COLO668 (cell line): ENCODE measurements at regions not wholly inside any gene's neighbourhood (a gene's known extent, or its start where the extent isn't known, plus 50 kb on each side); places are given as distances from the start of the nearest gene placed in this dataset.

Experiments
- DNase-seq: peaks from one replicate; lab custom pipeline; 2025; ENCODE audit not compliant: unreplicated experiment; lab: John Stamatoyannopoulos, UW

- no peak for DNase-seq
Measured at GRCh38 chr16:9185381-9185780, 93.9 kb downstream of the HAPSTR1 start.

DNA sequence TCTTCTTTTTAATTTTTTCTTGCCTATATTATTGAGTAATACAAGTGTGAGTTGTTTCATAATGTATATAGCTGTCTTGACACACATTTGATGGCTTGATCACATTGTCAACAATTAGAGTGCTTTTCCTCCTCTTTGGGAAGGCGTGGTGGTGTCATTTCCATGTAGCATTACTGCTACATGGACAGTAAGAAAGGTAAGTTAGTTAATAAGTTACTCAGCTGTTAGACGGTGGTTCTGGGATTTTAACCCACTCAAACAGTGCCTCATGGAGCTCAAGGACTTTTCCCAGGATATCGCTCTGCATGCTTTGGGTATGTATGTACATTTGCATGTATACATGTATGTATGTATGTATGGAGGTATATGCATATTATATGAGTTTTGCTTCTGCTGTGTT is 94.6 kb downstream of the HAPSTR1 start:
- DNase-seq, result no peak

DNA sequence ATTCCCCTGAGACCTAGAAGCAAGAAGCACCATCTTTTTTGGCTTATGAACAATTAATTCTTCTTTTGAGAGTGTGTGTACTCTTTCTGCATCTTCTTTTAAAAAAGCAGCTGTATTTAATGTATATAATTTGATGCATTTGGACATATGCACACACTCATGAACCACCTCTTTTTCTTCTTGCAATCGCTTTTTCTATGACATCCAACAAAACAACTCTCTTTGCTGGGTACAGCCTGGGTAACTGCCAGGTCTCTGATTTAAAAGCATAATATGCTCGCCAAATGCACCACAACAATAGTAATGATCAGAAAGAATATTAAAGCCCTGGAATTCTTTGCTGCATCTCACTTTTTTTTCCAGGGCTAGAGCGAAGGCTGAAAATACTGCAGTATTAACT is 97.3 kb downstream of the HAPSTR1 start:
- DNase-seq, result no peak

DNA sequence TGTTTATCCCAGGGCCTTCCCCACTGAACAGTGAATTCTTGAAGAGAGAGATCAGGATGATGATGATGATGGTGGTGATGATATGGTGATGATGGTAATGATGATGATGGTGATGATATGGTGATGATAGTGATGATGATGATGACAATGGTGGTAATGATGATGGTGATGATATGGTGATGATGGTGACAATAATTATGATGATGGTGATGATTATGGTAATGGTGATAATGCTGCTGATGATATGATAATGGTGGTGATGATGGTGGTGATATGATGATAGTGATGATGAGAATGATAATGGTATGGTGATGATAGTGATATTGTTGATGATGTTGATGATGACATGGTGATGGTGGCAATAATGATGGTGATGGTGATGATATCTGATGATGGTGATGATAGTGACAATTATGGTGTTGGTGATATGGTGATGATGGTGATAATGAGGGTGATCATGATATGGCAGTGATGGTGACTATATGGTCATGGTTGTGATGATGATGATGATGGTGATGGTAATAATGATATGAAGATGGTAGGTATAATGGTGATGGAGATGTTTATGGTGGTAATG is 99.9 kb downstream of the HAPSTR1 start:
- no peak for DNase-seq

GRCh38 chr16:9192746-9193145 is 101.3 kb downstream of the HAPSTR1 start:
- no peak for DNase-seq

GRCh38 chr16:9195287-9195686 is 103.8 kb downstream of the HAPSTR1 start:
- DNase-seq, result no peak

DNA sequence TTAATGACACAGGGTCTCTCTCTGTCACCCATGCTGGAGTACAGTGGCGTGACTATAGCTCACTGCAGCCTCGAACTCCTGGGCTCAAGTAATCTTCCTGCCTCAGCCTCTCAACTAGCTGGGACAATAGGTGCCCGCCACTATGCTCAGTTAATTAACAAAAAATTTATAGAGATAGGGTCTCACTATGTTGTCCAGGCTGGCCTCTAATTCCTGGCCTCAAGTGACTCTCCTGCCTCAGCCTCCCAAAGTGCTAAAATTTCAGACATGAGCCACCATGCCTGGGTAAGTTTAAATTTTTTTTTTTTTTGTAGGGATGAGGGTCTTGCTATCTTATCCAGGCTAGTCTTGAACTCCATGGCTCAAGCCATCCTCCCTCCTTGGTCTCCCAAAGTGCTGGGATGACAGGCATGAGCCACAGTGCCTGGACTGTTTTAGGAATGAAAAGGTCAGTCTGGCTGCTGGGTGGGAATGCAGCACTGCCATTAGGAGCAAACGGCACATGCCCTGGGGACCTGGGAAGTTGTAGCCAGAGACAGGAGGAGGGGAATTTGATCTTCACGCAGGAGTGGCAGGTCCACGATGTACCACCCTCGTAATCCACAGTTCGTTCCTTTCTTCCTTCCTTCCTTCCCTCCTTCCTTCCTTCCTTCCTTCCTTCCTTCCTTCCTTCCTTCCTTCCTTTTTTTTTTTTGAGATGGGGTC is 106.7 kb downstream of the HAPSTR1 start:
- DNase-seq, result no peak

DNA sequence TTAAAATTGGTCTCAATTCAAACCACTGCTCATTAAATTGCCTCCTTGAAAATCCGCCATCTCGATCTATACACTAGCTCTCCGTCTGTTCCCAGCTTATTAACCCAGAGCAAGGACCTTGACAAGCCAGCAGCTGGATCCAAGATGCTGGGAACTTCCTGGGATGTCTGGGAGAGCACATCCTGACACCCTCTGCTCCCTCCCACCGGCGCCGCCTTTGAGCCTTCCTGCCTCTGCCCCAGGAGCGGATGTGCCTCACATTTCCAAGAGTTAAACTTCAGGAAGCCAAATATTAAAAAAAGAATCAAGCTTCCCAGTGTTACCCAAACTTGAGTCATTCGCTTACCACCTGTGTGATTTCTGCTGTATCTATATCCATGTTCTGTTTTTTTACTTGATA is 107.9 kb downstream of the HAPSTR1 start:
- DNase-seq, result no peak

DNA sequence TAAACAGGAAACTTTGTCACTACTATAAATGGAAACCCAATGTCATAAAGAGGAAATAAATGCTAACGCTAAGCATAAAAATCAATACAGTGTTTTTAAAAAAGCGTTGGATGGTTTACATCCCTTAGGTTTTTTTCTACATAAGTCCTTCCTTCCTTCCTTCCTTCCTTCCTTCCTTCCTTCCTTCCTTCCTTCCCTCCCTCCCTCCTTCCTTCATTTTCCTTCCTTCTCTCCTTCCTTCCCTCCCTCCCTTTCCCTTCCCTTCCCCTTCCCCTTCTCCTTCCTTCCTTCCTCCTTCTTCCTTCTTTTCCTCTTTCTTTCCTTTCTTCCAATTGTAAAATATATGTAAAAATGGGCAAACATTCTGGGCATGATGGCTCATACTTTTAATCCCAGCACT is 108.3 kb downstream of the HAPSTR1 start:
- DNase-seq, result no peak

DNA sequence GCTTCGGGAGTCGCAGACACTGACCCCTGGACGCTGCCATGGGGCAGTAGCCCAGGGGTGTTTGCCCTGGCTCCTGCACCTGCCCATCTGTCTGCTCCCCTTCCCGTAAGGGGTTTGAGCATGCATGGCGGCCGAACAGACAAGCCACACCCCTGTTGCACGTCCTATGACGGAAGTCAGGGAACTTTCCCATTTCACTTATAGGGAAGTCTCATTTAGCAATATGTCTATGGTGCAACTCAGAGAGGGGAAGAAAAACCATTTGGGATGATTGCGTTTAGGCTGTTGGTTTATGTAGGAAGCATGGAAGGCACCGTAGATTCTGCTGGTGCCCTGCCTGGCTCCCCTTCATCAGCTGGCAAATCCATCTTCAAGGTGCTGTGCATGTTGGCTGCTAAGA is 112.5 kb downstream of the HAPSTR1 start:
- DNase-seq, result no peak

- DNase-seq, result no peak
Measured at GRCh38 chr16:9205661-9206060, 114.2 kb downstream of the HAPSTR1 start.

GRCh38 chr16:9206156-9206555 is 114.7 kb downstream of the HAPSTR1 start:
- DNase-seq, result no peak

DNA sequence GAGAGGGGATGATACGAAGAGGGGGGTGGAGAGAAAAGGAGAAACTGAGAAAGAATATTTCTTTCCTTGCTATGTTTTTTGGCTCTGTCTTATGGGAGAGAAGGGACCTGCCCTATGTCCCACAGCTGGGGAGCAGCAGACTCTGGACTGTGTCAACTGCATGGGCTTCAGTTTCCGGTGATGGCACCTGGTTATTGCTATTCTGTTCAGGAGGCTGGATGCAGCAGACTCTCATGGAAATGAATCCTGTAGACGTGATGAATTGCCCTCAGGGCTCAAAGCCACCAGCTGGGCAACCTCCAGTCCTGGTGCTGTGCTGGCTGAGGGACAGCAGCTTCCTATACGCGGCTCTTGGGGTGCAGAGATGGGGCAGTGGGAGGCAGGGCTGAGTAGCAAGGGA is 121.2 kb downstream of the HAPSTR1 start:
- peak; percentile 24 for DNase-seq

DNA sequence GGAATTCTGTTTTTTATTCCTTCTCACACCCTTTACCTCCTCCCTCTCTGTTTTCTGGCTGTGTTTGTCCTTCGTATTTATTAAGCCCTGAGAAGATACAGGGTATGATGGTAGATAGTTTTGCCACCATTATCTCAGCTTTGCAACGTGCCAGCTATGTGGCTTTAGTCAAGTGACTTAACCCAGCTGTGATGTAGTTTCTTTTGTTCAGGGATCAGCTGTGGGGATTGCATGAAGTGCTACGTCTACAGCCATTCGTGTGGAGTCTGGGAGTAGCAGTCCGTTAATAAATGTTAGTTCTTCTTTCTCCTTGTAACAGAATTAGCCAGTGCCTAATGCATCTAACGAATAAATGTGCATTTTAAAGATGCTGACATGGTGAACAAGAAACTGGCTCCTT is 128.4 kb downstream of the HAPSTR1 start:
- no peak for DNase-seq

DNA sequence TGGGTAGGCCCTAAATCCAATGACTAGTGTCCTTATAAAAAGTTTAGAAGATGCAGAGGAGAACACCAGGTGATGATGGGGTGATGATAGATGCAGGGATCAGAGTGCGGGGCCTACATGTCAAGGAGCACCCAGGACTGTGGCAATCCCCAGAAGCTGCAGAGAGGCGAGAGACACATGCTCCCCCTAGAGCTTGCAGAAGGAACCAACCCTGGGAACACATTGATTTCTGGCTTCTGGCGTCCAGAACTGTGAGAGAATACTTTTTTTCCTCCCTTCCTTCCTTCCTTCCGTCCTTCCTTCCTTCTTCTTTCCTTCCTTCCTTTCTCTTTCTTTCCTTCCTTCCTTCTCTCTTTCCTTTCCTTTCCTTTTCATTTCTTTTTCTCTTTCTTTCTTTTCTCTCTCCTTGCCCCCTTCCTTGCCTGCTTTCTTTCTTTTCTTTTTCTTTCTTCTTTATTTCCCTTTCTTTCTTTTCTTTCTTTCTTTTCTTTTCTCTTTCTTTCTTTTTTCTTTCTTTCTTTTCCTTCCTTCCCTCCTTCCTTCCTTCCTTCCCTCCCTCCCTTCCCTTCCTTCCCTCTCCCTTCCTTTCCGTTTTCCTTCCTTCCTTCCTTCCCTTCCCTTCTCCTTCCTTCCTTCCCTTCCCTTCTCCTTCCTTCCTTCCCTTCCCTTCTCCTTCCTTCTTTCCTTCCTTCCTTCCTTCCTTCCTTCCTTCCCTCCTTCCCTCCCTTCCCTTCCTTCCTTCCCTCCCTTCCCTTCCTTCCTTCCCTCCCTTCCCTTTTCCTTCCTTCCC is 134.3 kb downstream of the HAPSTR1 start:
- no peak for DNase-seq

- no peak for DNase-seq
Measured at GRCh38 chr16:9226924-9227323, 135.5 kb downstream of the HAPSTR1 start.

DNA sequence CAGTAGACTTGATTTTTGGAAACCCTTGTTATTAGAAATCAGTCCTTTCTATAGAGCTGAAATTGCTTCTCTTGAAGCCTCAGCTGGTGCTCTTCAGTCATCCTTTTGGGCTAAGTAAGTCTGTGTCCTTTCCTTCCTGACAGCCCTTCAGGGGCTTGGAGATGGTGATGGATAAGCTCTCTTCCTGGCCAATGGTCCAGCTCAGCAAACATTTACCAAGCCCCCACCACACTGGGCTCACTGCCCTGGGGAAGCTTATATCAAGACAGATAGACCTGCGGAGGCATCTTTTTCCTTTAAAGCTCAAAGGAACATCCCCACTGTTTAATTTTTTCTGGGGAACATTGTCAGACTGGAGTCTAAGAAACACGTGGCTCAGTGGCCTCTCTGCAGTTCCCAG is 139.6 kb downstream of the HAPSTR1 start:
- DNase-seq, result no peak

GRCh38 chr16:9232102-9232770 is 140.8 kb downstream of the HAPSTR1 start:
- DNase-seq, result no peak

- DNase-seq, result no peak
Measured at GRCh38 chr16:9235867-9236266, 144.4 kb downstream of the HAPSTR1 start.

- DNase-seq, result no peak
Measured at GRCh38 chr16:9236319-9236718, 144.9 kb downstream of the HAPSTR1 start.

- no peak for DNase-seq
Measured at GRCh38 chr16:9238346-9238745, 146.9 kb downstream of the HAPSTR1 start.

- DNase-seq, result no peak
Measured at GRCh38 chr16:9241177-9241576, 149.7 kb downstream of the HAPSTR1 start.
